Cardiac septum (tissue), 1 donor: ENCODE measurements at regions not wholly inside any gene's neighbourhood (a gene's known extent, or its start where the extent isn't known, plus 50 kb on each side); places are given as distances from the start of the nearest gene placed in this dataset.

Experiments used
- DNase-seq: peaks from one replicate; pipeline ENCODE4 v3.0.0-alpha.2; 2020; ENCODE audit warnings: low spot score
- intact Hi-C: fragments of 100-400 bp; cut with DNase I; formaldehyde crosslinking; loops from one replicate; pipeline ENCODE4 v1.14.0; 2022
- donor health status: DM: no; HTN: no; CAD: no.

- DNase-seq = no peak
- intact Hi-C loops = no loop called here
Observed at GRCh38 chr3:188060840-188061544, 93.0 kb upstream of the LPP start.

- DNase-seq = no peak
- intact Hi-C loops = no loop called here
Observed at GRCh38 chr3:188062216-188062615, 91.7 kb upstream of the LPP start.

DNA sequence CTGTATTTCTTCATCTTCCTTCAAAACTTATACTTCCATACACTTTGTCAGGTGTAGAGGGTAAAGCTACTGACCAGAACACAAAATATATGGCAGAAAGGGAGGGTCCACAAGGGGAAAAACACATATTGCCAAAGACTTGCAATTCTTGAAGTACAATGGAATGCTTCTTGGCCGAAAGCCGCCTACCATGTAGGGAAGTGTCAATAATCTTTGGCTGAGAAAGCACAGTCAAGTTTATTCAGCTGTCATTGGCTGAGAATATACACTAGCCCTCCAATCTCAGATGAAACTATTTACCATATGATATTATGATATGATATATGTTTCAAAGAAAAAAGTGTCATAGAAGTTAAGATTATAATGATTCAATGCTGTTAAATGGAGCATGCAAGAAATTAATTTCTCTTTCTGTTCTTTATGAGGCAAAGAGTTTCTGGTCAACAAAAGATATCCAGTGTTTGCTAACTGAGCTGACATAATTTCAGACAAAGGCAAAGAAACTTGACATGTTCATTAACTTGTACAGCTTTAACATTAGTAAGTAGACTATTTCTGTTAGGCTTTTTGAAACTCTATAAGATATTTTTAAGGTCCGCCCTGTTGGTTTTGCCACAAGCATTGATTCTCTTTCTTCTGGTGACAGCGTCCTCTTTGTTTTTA is 89.0 kb upstream of the LPP start:
- intact Hi-C loops = no loop called here
- no peak for DNase-seq

GRCh38 chr3:188066141-188066540 is 87.8 kb upstream of the LPP start:
- no peak for DNase-seq
- intact Hi-C loops = no loop called here

DNA sequence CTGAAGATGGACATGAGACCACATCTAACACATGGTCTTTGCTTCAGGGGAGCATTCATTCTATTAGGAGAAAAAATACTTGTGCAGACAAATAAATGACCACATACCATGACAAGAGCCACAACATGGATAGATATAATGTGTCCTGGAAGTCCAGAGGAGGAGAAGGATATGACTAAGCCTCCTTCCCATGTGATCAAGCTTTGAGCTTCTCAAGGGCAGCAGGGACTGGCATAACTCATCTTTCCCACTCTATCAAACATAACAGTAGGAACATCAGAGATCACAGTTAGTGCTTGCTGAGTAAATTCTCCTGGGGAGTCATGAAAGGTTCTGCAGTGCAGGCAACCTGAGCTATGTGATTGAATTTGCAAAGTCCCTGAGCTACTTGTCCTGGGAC is 86.0 kb upstream of the LPP start:
- no peak for DNase-seq
- intact Hi-C loops = no loop called here

GRCh38 chr3:188068342-188068741 is 85.6 kb upstream of the LPP start:
- DNase-seq = no peak
- intact Hi-C loops = no loop called here

DNA sequence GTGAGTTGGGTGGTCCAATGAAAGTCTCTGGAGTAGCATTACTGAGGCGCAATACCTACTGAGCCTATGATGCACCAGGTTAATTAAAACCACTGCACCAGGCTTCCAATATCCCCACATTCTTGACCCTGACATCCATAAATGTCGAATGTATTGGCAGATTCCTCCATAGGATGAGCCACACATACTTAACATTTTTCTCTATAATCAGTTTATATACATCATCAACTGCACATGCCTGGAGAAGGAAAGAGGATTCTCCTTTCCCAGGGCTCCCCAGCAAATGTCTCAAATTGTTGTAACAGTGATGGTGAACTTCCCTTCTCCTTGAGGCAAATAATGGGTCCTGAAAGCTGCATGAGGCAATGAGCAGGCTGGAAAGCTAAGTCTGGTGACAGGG is 82.3 kb upstream of the LPP start:
- DNase-seq = no peak
- intact Hi-C loops = no loop called here

DNA sequence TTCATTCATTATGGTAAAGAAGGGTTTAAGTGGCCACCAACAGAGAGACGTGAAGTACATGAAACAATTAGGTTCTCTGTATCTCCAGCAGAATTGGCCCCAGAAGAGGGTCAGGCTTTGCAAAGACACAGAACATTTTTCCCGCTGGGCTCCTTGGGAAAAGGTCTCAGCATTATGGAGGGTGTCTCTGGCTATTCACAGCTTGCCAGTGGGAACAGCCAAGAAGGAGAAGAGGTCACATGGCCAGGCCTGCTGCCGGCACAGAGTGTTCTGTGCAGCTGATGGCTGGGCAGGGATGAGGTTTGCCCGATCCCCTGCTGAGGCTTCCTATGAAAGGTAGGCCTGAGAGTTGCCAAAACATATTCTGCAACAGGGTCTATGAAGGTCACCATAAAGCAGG is 77.8 kb upstream of the LPP start:
- no peak for DNase-seq
- intact Hi-C loops = no loop called here

DNA sequence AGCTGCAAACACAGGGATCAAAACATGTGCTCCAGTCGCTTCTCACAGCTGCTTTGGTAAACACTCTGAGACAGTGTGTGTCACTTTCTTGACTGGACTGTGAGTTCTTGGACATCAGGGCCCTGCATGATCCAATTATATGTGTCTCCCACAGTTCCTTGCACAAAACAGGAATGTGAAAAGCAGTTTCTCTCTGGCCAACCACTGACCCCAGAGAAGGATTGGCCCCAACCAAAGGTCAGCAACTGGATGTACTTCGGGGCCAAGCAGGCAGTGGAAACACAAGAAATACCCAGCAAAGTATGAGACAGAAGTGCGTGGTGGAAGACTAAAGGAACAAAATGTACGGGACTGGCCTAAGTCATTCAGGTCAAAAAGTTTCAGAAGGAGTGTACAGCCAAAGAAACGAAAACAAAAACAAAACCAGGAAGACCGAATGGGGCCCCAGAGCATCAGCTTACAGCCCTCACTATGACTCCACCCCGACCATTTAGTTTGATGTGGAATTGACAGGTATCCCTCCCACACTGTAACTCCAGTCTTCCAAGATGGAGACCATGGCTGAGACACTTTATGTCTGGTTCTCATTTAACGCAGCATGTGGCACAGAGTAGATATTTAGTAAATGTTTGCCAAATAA is 76.7 kb upstream of the LPP start:
- no peak for DNase-seq
- intact Hi-C loops = no loop called here

DNA sequence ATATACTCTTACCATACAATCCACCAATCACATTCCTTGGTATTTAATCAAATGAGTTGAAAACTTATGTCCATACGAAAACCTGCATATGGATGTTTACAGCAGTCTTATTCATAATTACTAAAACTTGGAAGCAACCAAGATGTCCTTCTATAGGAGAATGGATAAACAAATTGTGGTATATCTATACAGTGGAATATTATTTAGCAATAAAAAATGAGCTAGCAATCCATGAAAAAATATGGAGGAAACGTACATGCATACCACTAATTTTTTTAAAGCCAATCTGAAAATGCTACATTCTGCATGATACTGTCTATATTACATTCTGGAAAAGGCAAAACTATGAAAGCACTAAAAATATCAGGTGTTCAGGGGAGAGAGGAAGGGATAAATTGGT is 73.9 kb upstream of the LPP start:
- no peak for DNase-seq
- intact Hi-C loops = no loop called here

DNA sequence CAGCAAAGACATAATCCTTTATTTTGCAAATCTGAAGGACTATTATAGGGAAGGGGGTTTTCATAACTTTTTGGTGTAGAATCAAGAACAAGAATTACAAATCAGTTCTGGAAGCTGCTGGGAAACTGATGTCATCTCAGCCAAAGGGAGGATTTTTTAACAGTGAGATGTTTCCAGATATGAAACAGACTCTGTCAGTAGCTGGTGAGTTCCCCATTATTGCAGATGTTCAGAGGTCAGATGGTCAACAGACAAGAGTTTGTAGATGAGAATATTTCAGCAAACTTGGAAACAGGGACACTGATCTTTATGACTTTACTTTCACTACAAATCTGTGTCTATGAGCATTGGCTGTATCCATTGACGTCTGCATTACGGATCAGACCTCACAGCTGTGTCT is 71.9 kb upstream of the LPP start:
- DNase-seq = no peak
- intact Hi-C loops = no loop called here

GRCh38 chr3:188082450-188082849 is 71.5 kb upstream of the LPP start:
- no peak for DNase-seq
- intact Hi-C loops = no loop called here

DNA sequence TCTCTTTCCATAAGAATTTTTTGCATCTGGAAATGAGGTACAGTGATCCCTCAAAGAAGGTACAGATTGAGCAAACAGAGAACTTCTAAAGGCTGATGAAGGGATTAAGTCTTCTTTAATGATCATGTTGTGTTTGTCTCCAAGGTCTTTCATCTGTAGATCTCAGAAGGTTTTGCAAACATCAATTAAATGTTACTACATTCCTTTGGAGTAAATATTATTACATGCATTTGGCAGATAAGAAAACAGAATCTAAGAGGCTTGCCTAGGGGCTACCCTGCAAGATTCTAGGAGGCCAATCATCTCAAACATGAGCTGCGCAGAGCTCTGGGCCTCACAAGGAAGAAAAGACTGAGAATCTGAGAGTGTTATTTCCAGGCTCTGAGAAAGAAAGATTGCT is 70.9 kb upstream of the LPP start:
- intact Hi-C loops = no loop called here
- no peak for DNase-seq

DNA sequence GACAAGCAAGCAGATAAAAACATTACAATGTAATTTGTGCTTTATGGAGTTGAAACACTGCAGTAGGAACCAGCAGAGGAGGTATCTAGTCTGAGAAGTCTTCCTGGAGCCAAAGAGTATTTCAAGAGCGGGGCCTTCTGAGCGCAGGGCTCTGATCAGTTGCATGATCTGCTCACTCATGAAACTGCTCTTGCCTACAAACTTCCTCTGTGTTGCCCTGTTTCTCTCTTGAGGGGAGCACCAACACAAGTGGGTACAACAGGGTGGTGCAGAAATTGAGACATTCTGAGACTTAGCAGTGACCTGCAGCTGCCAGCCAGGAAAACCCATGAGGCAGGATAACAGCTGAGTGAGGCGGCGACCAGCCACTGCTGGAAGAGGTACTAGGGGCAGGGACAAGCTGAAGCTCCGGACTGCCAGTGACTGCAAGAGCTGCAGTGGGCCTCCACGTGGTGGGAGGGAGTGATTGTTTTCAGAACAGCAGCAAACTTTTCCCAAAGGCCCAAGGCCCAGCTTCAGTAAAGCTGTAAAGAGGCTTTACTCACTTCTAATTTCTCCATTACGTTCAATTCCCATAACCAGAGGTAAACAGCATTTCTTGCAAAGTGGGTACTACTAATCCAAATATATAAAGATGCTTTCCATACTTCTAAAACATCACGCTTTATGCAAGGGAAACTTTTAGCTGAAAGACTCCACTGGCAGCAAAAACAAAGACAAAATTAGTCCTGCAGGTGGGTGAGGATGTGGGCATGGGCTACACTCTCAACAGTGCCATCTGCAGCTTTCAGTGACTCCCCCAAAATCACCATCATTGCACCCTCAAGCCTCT is 69.0 kb upstream of the LPP start:
- no peak for DNase-seq
- intact Hi-C loops = no loop called here

DNA sequence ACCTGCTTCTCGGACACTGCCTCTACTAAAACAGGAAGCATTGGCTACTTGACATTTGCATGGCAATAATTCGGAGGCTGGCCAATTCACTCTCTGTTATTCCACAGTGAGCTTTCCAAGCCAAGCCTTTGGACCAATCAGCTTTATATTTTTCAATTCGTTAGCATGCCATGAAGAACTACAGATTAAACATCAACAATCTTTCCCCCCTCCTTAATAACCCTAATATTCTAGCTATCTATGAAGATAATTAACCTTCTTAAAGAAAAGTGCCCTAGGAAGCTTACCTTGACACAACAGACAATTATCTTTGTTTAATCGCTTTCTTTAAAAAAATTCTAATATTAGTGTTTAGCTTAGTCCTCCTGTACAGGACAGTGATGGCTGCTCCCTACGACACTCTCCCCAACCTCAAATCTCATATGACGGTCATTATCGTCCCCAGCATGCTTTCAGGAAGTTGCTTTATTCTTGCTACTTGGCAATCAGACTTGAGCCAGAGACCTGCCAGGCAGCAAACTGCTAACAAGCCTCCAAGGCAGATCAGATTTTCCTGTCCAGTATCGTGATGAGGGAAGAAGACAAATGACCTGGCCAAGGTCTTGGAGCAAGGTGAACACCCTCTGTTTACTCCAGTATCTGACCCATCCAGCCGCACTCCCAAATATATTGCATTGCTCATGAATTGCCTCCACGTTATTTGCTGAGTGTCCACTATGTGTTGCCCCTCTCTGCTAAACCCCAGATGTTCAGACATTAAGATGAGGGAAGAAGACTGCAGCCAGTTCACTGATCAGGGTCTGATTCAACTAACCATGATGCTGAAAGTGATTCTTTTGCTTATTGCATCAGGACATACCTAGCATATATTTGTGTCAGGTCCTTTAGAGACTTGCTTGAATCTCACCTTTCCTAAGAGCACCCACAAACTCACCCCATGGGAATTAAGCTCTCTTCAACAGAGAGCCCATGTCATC is 68.1 kb upstream of the LPP start:
- intact Hi-C loops = no loop called here
- no peak for DNase-seq

DNA sequence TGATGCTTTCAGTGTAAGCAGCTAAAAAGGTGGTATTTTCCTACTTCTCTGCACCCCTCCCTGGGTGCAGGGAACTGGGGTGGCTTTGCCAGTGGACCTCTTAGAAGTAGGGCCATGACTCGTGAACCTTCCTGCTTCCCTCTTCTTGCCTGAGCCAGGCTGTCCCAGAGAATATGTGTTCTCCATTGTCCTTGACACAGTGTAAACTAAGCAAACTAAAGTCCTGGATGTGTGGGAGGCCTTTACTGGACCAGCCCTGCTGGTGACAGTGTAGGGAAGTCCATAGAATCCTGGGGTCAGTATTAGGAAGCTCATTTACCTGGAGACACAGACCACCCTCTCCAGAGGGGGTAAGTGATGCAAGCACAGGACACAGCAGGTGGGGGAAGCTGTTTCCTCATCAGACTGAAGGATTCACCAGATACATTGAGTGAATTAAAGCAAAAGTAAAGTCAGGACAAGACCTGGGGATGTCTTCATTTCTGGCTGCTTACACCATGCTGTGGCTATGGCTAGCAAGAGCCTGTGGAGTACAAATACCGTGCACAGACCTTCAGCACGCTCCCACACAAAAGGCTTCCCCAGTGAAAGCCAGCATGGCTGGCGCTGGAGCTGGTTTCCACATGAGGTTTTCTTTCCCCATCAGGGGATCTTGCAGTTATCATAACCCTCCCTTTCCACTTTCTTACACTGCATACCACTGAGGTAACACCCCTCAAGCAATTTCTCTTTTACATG is 64.8 kb upstream of the LPP start:
- no peak for DNase-seq
- intact Hi-C loops = no loop called here

GRCh38 chr3:188090620-188091309 is 63.2 kb upstream of the LPP start:
- intact Hi-C loops = no loop called here
- no peak for DNase-seq

DNA sequence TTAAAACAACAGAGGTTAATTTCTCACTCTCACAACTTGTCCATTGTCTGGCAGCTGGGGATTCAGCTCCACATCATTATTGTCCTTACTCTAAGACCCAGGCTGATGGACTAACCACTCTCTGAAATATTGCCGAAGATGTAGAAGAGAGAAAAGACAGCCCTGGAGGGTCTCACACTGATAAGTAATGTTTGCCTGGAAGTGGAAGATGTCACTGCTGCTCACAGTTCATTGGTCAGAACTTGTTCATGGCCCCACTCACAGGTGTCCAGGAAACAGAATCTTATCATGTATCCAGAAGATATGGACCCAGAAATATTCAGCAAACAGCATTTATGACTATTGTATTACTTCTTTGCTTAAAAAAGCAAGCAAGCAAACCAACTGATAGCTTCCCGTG is 62.2 kb upstream of the LPP start:
- no peak for DNase-seq
- intact Hi-C loops = no loop called here
